OCI-LY3 (cell line): ENCODE measurements at regions not wholly inside any gene's neighbourhood (a gene's known extent, or its start where the extent isn't known, plus 50 kb on each side); places are given as distances from the start of the nearest gene placed in this dataset.

Experiments
- H2AFZ ChIP-seq: fragments of 200-600, 300-600 bp; shearing (Covaris generic); 2 replicates; pipeline ENCODE4 v1.6.0; 2014; ENCODE audit warnings: antibody characterized with exemption, low read depth, low read length
- H3K27ac ChIP-seq: fragments of 200-600, 300-600 bp; sonication (generic); 2 replicates; pipeline ENCODE4 v1.5.1; 2014; ENCODE audit warnings: mild to moderate bottlenecking, low read length, moderate library complexity, mixed read lengths
- H3K27me3 ChIP-seq: fragments of 200-600, 300-600 bp; sonication (generic); 2 replicates; pipeline ENCODE4 v1.6.1; 2014; ENCODE audit warnings: low read depth, low read length, mixed read lengths
- H3K36me3 ChIP-seq: fragments of 200-600, 300-600 bp; sonication (generic); replicated peaks from 2 replicates; pipeline ENCODE3; 2014; ENCODE audit warnings: low read depth, low read length, mixed read lengths
- H3K4me1 ChIP-seq: fragments of 300-600, 200-600 bp; sonication (generic); 2 replicates; pipeline ENCODE4 v1.6.1; 2014; ENCODE audit warnings: low read length, mixed read lengths
- H3K4me2 ChIP-seq: fragments of 200-600, 300-600 bp; sonication (generic); 2 replicates; pipeline ENCODE4 v1.6.1; 2014; ENCODE audit warnings: low read length, mixed read lengths
- H3K4me3 ChIP-seq: fragments of 300-600, 200-600 bp; sonication (generic); 2 replicates; pipeline ENCODE4 v1.5.1; 2014; ENCODE audit warnings: antibody characterized with exemption, mild to moderate bottlenecking, low read length, moderate library complexity
- H3K79me2 ChIP-seq: fragments of 300-600, 200-600 bp; shearing (Covaris generic); 2 replicates; pipeline ENCODE4 v1.6.1; 2014; ENCODE audit warnings: mild to moderate bottlenecking, low read length, mixed read lengths
- H3K9ac ChIP-seq: fragments of 300-600, 200-600 bp; shearing (Covaris generic); 2 replicates; pipeline ENCODE4 v1.6.0; 2014; ENCODE audit warnings: mild to moderate bottlenecking, low read length, moderate library complexity
- H3K9me3 ChIP-seq: fragments of 200-600, 300-600 bp; shearing (Covaris generic); 2 replicates; pipeline ENCODE4 v1.6.1; 2014; ENCODE audit warnings: low read length, mixed read lengths; ENCODE audit not compliant: insufficient read depth
- H4K20me1 ChIP-seq: fragments of 200-600, 300-600 bp; sonication (generic); 2 replicates; pipeline ENCODE4 v1.6.1; 2016; ENCODE audit warnings: low read length, mixed read lengths; ENCODE audit not compliant: insufficient read depth
- CTCF ChIP-seq: fragments of 200-600, 300-600 bp; sonication (generic); IDR thresholded peaks from 2 replicates; pipeline ENCODE4 v1.5.1; 2014; ENCODE audit warnings: antibody characterized with exemption, low read length, low read depth
- EZH2phosphoT487 ChIP-seq: fragments of 200-600 bp; shearing (Covaris generic); IDR thresholded peaks from 2 replicates; pipeline ENCODE4 v1.6.1; 2018; ENCODE audit warnings: antibody characterized with exemption, mixed run types, low read depth

- Histone ChIP-seq H4K20me1 (no peaks in the 10 kb centered on the region), H3K27me3 (no peaks in the 10 kb centered on the region; the same call in 1 of the 2 replicates), H3K4me1 (no peaks in the 10 kb centered on the region), H3K36me3 (no peaks in the 10 kb centered on the region), H2AFZ (no peak overlapping the region), H3K27ac (no peak overlapping the region), H3K79me2 (no peaks in the 10 kb centered on the region), H3K4me2 (no peak overlapping the region), H3K9me3 (no peaks in the 10 kb centered on the region), H3K4me3 (no peak overlapping the region), H3K9ac (no peak overlapping the region)
- TF ChIP-seq EZH2phosphoT487 (no peak), CTCF (no peak)
Measured at GRCh38 chr5:74112372-74113195, 486.6 kb downstream of the ARHGEF28 start.

- H3K27ac ChIP-seq: no peak overlapping the region
- no peak overlapping the region for H2AFZ ChIP-seq
- no peaks in the 10 kb centered on the region for H4K20me1 ChIP-seq
- no peaks in the 10 kb centered on the region; the same call in 1 of the 2 replicates for H3K27me3 ChIP-seq
- H3K4me3 ChIP-seq: no peak overlapping the region
- H3K36me3 ChIP-seq: no peaks in the 10 kb centered on the region
- no peaks in the 10 kb centered on the region for H3K4me1 ChIP-seq
- no peaks in the 10 kb centered on the region for H3K9me3 ChIP-seq
- no peak overlapping the region for H3K4me2 ChIP-seq
- H3K79me2 ChIP-seq: no peaks in the 10 kb centered on the region
- no peak for TF ChIP-seq EZH2phosphoT487
- no peak for TF ChIP-seq CTCF
- H3K9ac ChIP-seq: no peak overlapping the region
Measured at GRCh38 chr5:74111764-74112163, 485.8 kb downstream of the ARHGEF28 start.

GRCh38 chr5:74109344-74109743, 483.3 kb downstream of the ARHGEF28 start:
- no peak overlapping the region for H3K4me3 ChIP-seq
- H3K27me3 ChIP-seq: no peaks in the 10 kb centered on the region; the same call in 1 of the 2 replicates
- no peaks in the 10 kb centered on the region for H3K4me1 ChIP-seq
- no peaks in the 10 kb centered on the region for H4K20me1 ChIP-seq
- no peak overlapping the region for H3K4me2 ChIP-seq
- no peaks in the 10 kb centered on the region for H3K9me3 ChIP-seq
- H3K79me2 ChIP-seq: no peaks in the 10 kb centered on the region
- H3K36me3 ChIP-seq: no peaks in the 10 kb centered on the region
- TF ChIP-seq CTCF: no peak
- no peak for TF ChIP-seq EZH2phosphoT487
- H3K9ac ChIP-seq: no peak overlapping the region
- H2AFZ ChIP-seq: no peak overlapping the region
- no peak overlapping the region for H3K27ac ChIP-seq

GRCh38 chr5:74107899-74108298, 481.9 kb downstream of the ARHGEF28 start:
- no peak for TF ChIP-seq EZH2phosphoT487
- TF ChIP-seq CTCF: no peak
- no peaks in the 10 kb centered on the region for H4K20me1 ChIP-seq
- no peak overlapping the region for H3K9ac ChIP-seq
- no peaks in the 10 kb centered on the region for H3K4me1 ChIP-seq
- H3K36me3 ChIP-seq: no peaks in the 10 kb centered on the region
- H3K4me3 ChIP-seq: no peak overlapping the region
- H3K9me3 ChIP-seq: no peaks in the 10 kb centered on the region
- H3K27me3 ChIP-seq: no peaks in the 10 kb centered on the region; the same call in 1 of the 2 replicates
- H3K4me2 ChIP-seq: no peak overlapping the region
- no peak overlapping the region for H2AFZ ChIP-seq
- no peaks in the 10 kb centered on the region for H3K79me2 ChIP-seq
- H3K27ac ChIP-seq: no peak overlapping the region
